ENCODE measurements at regions not wholly inside any gene's neighbourhood (a gene's known extent, or its start where the extent isn't known, plus 50 kb on each side); places are given as distances from the start of the nearest gene placed in this dataset.

DNA sequence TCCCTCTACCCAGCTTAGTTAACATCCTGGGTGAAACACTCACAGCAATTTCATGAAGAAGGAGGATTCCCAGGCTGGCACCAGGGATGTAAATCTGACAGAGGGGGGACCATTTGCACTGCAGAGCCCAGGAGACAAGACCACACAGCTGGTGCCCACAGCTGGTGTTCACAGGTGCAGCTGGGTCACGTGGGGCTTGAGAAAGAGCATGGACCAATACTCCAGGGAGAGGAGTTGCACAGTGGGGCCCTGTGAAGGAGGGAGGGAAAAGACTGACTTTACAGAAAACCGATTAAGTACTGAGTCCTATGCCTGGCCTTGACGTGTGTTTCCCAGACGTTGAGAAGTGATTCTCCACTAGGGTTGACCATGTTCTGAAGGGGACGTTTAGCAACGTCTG is 1316.7 kb upstream of the TMEM132C start:
- DNase-seq (ENCODE audit: low read depth), result no peak
- TF ChIP-seq, protein P1, sequence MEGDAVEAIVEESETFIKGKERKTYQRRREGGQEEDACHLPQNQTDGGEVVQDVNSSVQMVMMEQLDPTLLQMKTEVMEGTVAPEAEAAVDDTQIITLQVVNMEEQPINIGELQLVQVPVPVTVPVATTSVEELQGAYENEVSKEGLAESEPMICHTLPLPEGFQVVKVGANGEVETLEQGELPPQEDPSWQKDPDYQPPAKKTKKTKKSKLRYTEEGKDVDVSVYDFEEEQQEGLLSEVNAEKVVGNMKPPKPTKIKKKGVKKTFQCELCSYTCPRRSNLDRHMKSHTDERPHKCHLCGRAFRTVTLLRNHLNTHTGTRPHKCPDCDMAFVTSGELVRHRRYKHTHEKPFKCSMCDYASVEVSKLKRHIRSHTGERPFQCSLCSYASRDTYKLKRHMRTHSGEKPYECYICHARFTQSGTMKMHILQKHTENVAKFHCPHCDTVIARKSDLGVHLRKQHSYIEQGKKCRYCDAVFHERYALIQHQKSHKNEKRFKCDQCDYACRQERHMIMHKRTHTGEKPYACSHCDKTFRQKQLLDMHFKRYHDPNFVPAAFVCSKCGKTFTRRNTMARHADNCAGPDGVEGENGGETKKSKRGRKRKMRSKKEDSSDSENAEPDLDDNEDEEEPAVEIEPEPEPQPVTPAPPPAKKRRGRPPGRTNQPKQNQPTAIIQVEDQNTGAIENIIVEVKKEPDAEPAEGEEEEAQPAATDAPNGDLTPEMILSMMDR (IDR thresholded peaks at IDR 0.05; ENCODE audit: control insufficient read depth, insufficient read depth, low read depth, low read length, missing control alignments), result no peak
- H3K4me3 ChIP-seq (ENCODE audit: control insufficient read depth, low read depth, low read length), result no peak overlapping the region

DNA sequence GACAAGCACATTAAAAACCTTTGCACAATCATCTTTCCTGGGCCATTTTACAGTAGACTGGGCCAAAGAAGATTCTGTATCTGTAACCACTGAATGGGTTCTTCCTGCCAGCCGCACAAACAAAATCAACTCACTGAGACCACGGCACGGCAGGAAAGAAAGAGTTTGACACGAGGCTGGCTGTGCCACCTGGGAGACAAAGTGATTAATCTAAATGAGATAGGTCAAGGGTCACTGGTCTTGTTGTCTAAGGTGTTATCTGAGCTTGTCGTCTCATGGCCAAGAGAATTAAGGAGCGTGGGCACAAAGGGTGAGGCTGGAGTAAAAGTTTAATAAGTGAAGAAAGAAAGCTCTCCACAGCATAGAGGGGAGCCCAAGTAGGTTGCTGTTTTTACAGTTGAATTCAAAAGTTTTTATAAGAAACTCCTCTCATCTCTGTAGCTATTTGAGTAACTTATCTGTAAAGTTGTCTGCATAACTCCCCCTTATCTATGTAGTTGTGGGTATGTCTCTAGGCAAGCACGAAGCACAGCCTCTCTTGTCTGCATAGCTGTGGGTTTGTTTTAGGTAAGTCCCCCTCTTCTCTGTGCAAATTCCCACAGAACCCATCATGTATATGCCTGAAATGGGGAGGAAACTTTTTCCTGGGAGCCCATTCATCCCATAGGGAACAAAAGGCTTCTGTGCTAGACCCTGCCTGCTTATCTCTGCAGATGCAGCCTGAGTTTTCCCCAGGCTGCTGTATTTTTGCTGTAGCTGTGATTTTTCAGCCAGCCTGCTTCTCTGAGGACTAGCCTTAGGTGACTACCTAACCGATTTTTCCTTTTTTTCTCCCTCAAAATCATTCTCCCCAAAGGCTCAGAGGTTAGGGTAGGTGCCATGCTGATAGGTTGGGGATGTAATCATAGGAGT is 1314.6 kb upstream of the TMEM132C start:
- no peak for DNase-seq (ENCODE audit: low read depth)
- TF ChIP-seq, protein P1 (IDR thresholded peaks at IDR 0.05; ENCODE audit: control insufficient read depth, insufficient read depth, low read depth, low read length, missing control alignments), result no peak
- no peak overlapping the region for H3K4me3 ChIP-seq (ENCODE audit: control insufficient read depth, low read depth, low read length)

DNA sequence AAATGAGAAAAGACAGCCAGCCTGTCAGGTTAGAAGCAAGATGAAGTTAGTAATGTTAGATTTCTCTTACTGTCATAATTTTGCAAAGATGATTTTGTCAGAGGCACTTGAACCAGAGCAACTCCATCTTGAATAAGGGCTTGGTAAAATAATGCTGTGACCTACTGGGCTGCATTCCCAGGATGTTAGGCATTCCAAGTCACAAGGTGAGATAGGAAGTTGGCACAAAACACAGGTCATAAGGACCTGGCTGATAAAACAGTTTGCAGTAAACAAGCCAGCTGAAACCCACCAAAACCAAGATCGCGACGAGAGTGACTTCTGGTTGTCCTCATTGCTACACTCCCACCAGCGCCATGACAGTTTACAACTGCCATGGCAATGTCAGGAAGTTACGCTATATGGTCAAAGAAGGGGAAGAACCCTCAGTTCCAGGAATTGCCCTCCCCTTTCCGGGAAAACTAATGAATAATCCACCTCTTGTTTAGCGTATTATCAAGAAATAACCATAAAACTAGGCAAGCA is 1313.5 kb upstream of the TMEM132C start:
- H3K4me3 ChIP-seq (ENCODE audit: control insufficient read depth, low read depth, low read length), result no peak overlapping the region
- no peak for DNase-seq (ENCODE audit: low read depth)
- TF ChIP-seq, protein P1 (IDR thresholded peaks at IDR 0.05; ENCODE audit: control insufficient read depth, insufficient read depth, low read depth, low read length, missing control alignments), result no peak

DNA sequence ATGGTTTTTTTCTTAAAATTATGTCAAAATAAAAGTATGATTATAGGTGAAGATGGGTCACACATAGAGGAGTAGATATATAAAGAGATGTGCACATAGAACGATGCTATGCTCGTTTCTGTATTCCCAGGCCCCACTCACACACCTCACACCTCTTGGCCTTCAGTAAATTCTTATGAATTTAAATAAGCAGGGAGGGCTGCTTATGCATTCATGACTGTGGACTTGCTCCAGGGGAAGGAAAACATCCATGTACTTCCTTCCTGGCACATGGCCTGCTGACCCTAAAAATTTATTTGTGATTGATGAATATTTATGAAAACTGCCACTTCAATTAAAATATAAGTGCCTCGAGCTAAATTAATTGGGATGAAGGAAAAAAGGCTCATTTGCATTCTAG is 1306.7 kb upstream of the TMEM132C start:
- TF ChIP-seq, protein P1 (IDR thresholded peaks at IDR 0.05; ENCODE audit: control insufficient read depth, insufficient read depth, low read depth, low read length, missing control alignments), result no peak
- no peak for DNase-seq (ENCODE audit: low read depth)
- H3K4me3 ChIP-seq (ENCODE audit: control insufficient read depth, low read depth, low read length), result no peak overlapping the region

DNA sequence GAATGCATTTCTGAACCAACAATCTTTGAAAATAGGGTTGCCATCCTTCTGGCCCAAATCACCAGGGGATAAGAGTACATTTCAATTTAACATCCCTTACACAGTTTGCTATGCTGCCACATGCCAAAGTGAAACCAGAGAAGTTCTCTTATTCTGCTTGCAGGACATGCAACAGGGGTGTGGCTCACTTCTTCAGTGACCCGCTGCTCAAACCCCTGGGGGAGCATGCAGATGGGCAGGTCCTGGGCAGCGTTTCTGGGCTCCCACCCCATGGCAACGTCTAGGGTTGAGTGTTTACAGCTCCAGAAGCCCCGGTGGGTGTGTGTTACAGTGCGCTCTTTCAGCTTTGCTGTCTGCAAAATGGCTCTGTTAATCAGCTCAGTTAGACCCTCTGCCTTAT is 1306.3 kb upstream of the TMEM132C start:
- DNase-seq (ENCODE audit: low read depth), result no peak
- no peak overlapping the region for H3K4me3 ChIP-seq (ENCODE audit: control insufficient read depth, low read depth, low read length)
- TF ChIP-seq, protein P1 (IDR thresholded peaks at IDR 0.05; ENCODE audit: control insufficient read depth, insufficient read depth, low read depth, low read length, missing control alignments), result no peak

DNA sequence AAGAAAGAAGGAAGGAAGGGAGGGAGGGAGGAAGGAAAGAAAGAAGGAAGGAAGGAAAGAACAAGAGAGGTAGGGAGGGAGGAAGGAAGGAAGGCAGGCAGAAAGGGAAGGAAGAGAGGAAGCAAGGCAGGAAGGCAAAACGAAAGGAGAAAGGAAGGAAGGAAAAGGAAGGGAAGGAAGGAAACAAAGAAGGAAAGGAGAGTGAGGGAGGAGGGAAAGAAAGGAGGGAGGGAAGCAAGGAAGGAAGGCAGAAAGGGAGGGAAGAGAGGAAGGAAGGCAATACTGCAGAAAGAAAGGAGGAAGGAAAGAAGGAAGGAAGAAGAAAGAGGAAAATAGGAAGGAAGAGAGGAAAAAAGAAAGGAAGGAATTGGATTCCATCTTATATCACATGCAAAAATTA is 1303.1 kb upstream of the TMEM132C start:
- H3K4me3 ChIP-seq (ENCODE audit: control insufficient read depth, low read depth, low read length), result no peak overlapping the region
- no peak for DNase-seq (ENCODE audit: low read depth)
- TF ChIP-seq, protein P1 (IDR thresholded peaks at IDR 0.05; ENCODE audit: control insufficient read depth, insufficient read depth, low read depth, low read length, missing control alignments), result no peak
